Esophagus squamous epithelium (tissue), 4 donors: ENCODE measurements at regions not wholly inside any gene's neighbourhood (a gene's known extent, or its start where the extent isn't known, plus 50 kb on each side); places are given as distances from the start of the nearest gene placed in this dataset.

ENCODE experiments used
- CTCF ChIP-seq, 6 experiments: fragments of 450-650 bp in 4 of 6; fragments of 200-600 bp in 2 of 6; sonication (generic) in 2 of 6; IDR thresholded peaks; one replicate each; pipeline ENCODE4 v1.5.1; 2016 to 2019; ENCODE audit warnings: antibody characterized with exemption in 6 of 6, mild to moderate bottlenecking in 4 of 6, moderate library complexity in 4 of 6
- POLR2A ChIP-seq, 4 donors: fragments of 450-650 bp; IDR thresholded peaks; one replicate each; pipeline ENCODE4 v1.6.1; 2017; ENCODE audit warnings: antibody characterized with exemption in 4 of 4, mild to moderate bottlenecking in 4 of 4, moderate library complexity in 3 of 4

DNA sequence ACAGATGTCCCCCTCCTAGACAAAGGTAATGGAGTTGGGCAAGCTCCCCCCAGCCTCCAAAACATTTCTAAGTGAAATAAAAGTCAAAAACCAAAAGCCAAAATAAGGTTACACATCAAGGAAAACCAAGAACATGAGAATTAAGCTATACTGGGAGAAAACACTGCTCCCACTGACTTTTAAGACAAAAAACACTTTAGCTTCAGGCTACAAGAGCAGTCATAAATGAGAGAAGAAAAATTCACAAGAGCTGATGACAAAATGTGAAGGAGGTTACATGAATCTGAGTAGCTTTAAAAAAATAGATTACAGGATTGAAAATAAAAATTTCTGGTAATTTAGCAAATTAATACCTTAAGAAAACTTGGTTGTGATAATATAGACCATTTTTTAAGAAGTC, 1370.3 kb upstream of the CDH9 start:
- no peak for TF ChIP-seq CTCF (IDR thresholded peaks at IDR 0.05)
- no peak for TF ChIP-seq POLR2A (IDR thresholded peaks at IDR 0.05)
